ENCODE measurements at regions not wholly inside any gene's neighbourhood (a gene's known extent, or its start where the extent isn't known, plus 50 kb on each side); places are given as distances from the start of the nearest gene placed in this dataset.
"Not testable (repeated sequence)": the region's sequence is repeated elsewhere in the genome, so short reads cannot be mapped to it uniquely, and the experiment has no call there.

DNA sequence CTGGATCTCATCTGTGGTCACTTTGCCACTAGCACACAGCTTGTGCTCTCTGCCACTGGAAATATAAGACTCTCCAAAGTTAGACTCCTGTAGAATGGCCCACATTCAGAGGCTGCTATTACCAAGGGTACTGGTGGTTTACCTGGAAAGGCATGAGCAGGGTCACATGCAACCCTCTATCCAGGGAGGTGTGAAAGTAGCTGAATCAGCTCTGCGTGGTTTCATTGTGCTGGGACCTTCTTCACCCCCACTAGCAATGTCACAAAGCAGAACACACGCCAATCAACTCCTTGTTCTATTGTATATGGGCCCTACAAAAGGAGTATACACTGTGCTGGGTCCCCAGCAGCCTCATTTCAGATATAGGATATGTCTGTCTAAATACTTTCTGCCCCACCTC lies 353.6 kb upstream of the AUTS2 start:
- DNase-seq (ENCODE audit: low read depth) = no peak

- peak; percentile 17 for DNase-seq (ENCODE audit: low read depth)
Measured at GRCh38 chr7:69245646-69246045, 352.6 kb upstream of the AUTS2 start.

DNA sequence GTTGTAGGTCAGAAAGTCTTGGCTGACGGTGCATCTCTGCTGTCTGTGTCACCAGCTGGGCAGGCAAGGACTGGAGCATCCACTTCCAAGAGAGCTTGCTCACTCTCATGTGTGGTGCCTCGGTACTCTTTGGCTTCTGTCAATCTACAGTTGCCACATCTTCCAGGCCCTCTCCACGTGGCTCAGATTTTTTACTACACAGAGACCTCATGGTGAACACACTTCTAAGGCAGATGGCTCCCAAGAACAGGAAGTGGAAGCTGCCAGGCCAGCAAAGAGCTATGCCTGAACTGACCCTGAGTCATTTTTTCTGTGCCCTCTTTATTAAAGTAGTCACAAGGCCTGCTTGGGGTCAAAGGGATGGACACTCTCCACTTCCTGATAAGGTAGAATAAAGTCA lies 351.5 kb upstream of the AUTS2 start:
- DNase-seq (ENCODE audit: low read depth) = no peak

GRCh38 chr7:69248382-69248828 lies 349.9 kb upstream of the AUTS2 start:
- DNase-seq (ENCODE audit: low read depth) = not testable (repeated sequence)

DNA sequence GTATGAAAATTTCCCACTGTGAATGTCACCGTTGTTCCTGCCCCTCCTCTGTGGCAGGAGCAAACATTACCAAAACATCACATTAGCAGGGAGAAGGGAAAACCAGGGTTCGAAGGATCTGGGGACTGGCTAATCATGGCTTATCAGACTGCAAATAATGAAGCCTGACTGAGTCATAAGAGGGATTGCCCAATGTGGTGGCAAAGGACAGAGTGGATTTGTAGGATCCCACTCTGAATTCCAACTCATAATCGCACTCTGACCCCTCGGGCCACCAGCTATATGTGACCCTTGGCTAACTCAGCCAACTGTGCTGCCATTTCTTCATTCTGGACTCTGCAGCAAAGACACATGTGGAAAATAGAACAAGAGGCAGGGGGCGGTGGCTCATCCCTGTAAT lies 347.3 kb upstream of the AUTS2 start:
- DNase-seq (ENCODE audit: low read depth) = no peak

DNA sequence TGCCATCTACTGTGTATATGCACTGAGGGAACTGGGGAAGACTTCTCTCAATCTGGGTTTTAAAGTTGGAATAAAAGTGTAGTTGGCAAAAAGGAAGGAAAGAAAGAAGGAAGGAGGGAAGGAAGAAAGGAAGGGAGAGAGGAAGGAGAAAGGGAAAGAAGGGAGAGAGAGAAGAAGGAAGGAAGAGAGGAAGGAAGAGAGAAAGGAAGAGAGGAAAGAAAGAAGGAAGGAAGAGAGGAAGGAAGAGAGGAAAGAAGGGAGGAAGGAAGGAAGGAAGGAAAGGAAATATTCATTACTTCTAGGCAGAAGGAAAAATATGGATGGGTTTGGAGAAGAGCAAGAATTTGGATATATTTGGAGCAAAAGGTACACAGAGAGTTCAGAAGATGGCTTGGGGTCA lies 343.6 kb upstream of the AUTS2 start:
- no peak for DNase-seq (ENCODE audit: low read depth)

DNA sequence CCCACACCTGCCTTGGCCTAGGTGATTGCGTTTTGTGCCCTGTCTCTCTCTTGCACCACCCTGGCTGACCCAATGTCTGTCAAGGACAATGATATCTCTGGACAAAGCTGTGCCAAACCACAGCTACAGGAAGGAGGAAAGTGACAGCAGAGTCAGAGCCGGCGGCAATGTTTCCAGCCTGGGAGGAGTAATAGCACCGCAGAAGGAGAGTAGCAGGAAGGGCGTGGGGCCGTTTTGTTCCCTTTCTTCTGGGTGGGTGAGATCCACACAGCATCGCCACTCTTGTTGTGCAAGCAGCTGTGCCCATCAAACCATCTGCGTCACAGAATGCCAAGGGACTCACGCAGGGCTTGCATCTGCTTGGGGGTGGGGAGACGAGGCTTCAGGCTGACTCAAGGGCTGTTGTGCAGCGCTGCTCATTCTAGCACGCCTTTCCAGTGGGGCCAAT lies 341.6 kb upstream of the AUTS2 start:
- no peak for DNase-seq (ENCODE audit: low read depth)

DNA sequence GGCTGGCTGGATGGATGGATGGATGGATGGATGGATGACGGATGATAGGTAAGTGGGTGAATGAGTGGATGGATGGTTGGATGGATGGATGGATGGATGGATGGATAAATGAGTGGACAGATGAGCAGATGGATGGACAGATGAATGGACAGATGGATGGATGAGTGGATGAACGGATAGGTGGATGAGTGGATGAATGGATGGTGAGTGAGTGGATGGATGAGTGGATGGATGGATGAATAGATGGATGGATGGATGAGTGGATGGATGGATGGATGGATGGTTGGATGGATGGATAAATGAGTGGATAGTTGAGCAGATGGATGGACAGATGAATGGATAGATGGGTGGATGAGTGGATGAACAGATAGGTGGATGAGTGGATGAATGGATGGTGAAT lies 340.7 kb upstream of the AUTS2 start:
- no peak for DNase-seq (ENCODE audit: low read depth)

DNA sequence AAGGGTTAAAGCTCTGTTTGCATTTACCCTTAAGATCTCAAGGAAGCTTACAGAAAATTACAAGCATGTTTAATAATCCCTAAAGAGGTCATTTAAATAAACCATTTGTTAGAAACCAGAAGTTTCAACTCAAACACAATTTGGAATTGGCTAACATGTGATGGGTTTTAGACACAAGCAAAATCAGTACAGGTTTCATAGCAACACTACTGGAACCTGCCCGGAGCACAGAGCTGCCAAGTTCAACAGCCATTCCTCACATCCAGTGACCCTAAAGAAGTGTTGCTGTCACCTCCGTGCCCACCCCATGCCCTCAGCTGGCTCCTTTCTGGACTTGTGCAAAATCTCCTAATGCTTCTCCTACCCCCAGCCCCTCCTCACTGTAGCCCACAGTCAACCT lies 338.8 kb upstream of the AUTS2 start:
- no peak for DNase-seq (ENCODE audit: low read depth)

GRCh38 chr7:69260023-69260422 lies 338.3 kb upstream of the AUTS2 start:
- DNase-seq (ENCODE audit: low read depth) = no peak

DNA sequence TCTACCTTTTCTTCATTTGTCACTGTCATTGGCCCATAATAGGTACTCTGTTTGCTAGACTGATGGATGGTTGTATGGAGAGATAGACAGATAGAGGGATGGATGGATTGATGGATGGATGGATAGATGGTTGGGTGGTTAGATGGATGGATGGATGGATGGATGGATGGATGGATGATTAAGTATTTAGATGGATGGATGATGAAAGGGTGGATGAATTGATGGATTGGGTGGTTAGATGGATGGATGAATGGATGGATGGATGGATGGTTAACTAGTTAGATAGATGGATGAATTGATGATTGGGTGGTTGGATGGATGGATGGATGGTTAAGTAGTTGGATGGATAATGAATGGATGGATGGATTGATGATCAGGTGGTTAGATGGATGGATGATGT lies 334.7 kb upstream of the AUTS2 start:
- DNase-seq (ENCODE audit: low read depth) = no peak

GRCh38 chr7:69269806-69270205 lies 328.5 kb upstream of the AUTS2 start:
- DNase-seq (ENCODE audit: low read depth) = no peak

DNA sequence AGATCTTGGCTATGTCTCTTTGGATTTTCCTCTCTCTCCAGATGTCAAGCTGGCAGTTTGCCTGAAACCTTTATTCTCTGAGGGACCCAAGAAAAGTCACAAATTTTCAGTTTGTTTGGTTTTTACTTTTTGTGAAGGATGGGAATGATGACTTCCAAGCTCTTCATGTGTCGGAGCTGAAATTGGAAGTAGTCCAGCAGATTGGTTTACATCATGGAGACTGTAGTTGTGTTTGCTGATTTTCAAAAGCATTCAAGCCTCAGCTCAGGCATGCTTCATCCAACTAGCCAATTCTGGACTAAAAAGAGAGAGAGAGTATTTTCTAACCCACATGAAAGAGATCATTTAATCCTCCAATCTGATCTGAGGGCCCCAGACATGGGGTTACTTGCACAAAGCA lies 326.2 kb upstream of the AUTS2 start:
- DNase-seq (ENCODE audit: low read depth) = no peak

DNA sequence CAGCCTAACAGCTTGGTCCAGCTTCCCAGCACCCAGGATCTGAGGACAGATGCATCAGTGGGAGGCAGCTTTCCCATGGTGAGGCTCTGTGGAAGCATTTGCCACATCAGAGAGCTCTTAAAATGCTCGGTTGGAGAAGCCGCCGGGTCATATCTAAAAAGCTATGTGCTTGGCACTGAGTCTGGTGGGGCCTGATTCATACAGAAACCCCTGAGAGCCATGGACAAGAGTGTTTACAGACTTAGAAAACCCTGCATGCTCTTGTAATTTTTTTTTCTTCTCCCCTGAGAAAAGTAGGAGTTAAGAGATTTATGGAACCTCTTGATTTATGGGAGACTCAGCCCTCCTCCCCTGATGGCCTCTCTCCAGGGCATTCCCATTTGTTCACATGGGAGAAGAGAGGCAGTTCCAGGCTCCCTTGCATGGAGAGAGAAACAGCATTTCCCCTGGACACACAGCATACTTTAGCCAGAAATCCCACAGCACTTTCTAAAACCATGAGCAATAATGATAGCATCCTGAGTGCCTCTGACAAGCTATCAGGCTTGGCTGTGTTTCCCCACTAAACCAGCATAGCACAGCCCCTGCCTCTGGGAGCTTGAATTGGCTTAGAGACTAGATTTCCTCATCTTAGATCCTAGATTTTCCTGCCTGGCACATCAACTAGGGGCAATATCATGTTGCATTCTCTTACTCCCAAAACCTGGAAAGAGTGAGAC lies 322.1 kb upstream of the AUTS2 start:
- no peak for DNase-seq (ENCODE audit: low read depth)

GRCh38 chr7:69277366-69277765 lies 320.9 kb upstream of the AUTS2 start:
- no peak for DNase-seq (ENCODE audit: low read depth)

DNA sequence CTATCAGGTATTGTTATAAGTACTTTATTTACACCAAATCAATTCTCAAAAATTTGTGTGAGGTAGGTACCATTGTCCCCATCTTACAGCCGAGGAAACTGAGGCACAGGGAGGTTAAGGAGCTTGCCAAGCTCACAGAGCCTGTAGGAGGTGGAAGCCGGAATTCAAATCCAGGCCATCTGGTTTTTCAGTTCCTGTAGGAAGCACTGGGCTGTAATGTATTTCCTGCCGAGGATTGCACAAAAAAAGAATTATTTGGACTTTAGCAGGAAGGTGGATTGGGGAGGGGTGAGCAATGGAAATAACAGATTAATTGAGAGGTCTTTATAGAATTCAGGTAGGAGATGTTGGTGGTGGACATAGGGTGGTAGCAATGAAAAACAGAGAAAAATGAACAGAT lies 315.3 kb upstream of the AUTS2 start:
- no peak for DNase-seq (ENCODE audit: low read depth)

DNA sequence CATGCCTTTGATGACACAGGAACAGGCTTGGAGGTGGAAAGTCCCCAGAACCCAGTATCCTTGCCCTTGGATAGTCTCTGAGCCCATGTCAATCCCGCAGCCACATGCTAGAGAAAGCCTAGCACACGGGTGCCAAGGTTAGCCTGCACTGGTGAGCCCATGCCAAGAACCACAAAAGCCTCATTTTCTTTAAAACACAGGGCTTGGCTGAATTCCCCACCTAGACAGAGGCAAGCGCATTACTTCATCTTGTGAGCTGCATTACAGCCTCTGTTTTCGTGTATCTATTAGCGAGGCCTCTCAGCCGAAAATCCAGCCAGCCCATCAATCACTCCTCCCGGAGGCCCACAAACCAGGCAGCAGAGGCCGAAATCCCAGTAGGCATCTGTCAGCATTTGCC lies 314.9 kb upstream of the AUTS2 start:
- no peak for DNase-seq (ENCODE audit: low read depth)

DNA sequence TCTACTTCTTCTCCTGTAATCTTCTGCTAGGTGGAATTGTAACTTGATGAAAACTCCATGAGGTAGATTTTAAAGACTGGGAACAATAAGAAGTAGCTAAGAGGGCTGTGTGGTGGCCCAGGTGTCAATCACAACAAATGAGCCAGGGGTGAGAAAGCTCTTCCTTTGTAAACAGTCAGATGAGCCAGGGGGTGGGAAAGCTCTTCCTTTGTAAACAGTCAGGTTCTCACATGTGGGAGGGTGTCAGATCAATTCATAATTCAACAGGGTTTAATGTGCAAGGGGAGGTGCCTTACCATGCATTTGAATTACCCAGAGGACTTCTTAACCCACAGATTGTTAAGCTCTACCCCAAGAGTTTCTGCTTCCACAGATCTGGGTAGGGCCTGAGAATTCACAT lies 312.4 kb upstream of the AUTS2 start:
- no peak for DNase-seq (ENCODE audit: low read depth)

GRCh38 chr7:69295977-69296376 lies 302.3 kb upstream of the AUTS2 start:
- DNase-seq (ENCODE audit: low read depth) = no peak

GRCh38 chr7:69301253-69301652 lies 297.0 kb upstream of the AUTS2 start:
- DNase-seq (ENCODE audit: low read depth) = no peak

DNA sequence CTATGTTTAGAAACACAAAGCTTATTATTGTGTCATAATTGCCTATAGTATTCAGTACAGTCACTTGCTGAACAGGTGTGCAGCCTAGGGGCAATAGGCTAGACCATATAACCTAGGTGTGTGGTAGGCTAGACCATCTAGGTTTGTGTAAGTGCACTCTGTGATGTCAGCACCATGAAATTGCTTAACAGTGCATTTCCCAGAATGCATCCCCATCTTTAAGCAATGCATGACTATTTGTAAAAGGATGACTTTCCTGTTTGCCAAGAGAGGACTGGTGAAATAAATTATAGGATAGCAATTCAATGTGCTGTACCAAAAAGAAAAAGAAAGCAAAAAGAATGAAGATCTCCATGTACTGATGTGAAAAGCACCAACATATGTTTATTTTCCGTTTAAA lies 288.7 kb upstream of the AUTS2 start:
- no peak for DNase-seq (ENCODE audit: low read depth)

DNA sequence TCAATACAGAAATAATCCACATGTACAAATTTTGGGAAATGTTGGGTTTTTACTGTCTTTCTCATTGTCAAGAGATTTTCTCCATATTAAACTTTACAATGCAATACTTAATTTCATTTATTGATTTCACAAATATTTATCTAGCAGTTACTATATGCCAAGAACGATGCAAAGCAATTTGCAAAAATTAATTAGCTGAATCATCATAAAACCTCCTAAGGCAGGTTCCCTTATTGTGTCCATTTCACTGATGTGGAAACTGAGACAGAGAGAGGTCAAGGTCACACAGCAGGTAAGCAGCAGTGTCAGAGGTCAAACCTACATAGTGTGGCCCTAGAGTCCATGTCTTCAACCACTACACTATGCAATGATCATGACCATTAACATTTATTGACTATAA lies 286.8 kb upstream of the AUTS2 start:
- no peak for DNase-seq (ENCODE audit: low read depth)

DNA sequence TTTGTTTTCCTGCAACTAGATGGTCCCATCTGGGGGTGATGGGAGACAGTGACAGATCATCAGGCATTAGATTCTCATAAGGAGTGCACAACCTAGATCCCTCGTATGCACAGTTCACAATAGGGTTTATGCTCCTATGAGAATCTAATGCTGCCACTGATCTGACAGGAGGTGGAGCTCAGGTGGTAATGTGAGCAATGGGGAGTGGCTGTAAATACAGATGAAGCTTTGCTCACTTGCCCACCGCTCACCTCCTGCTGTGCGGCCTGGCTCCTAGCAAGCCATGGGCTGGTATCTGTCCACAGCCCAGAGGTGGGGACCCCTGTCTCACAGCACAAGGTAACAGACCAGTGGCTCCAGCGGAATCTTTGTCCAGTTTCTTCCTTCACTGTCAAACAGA lies 284.4 kb upstream of the AUTS2 start:
- not testable (repeated sequence) for DNase-seq (ENCODE audit: low read depth)

DNA sequence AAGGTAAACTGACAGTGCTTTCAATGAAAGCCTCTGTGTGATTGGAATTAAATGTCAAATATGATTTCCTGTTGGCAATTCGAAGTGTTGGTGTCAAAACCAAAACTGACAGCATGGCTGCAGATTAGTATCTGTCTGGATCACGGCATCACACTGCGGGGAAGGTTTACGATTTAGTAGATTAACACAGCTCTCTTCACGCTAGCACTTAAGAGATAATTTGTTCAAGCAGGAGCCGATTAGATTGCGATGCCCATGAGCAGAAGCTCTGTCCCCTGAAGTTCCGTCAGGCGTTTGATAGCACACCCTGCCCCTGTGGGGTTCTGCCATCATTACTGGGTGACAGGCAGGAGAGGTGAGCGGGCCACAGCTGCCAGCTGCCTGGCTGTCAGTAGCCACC lies 279.5 kb upstream of the AUTS2 start:
- no peak for DNase-seq (ENCODE audit: low read depth)

DNA sequence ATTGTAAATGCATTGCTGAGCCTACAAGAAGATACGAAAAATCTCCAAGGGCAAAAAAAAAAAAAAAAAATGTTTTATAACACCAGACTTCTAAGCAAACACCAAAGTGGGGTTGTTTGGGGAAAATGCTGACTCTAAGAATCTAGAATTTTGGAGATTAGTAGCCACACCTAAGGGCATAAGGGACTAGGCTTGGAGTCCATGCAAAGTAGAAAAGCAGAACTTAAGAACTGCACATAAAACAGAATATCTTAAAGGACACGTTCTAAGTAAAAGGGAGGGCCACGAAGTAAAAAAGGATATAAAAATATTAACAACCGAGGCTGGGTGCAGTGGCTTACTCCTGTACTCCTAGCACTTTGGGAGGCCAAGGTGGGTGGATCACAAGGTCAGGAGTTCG lies 269.8 kb upstream of the AUTS2 start:
- DNase-seq (ENCODE audit: low read depth) = no peak
